Testis (tissue), 2 donors: ENCODE measurements at regions not wholly inside any gene's neighbourhood (a gene's known extent, or its start where the extent isn't known, plus 50 kb on each side); places are given as distances from the start of the nearest gene placed in this dataset.

ENCODE experiments used
- CTCF ChIP-seq, 3 experiments: fragments of 450-650 bp in 2 of 3; fragments of 200-600 bp in 1 of 3; sonication (generic) in 1 of 3; IDR thresholded peaks; one replicate each; pipeline ENCODE4 v1.5.1; 2016 to 2019; ENCODE audit warnings: antibody characterized with exemption in 3 of 3, mild to moderate bottlenecking in 2 of 3, moderate library complexity in 1 of 3
- POLR2A ChIP-seq: fragments of 450-650 bp; IDR thresholded peaks from one replicate; pipeline ENCODE4 v1.6.1; 2017; ENCODE audit warnings: antibody characterized with exemption, mild to moderate bottlenecking, moderate library complexity

- TF ChIP-seq CTCF (IDR thresholded peaks at IDR 0.05) (no peak), POLR2A (no peak)
Measured at GRCh38 chr5:1748271-1748670, 51.4 kb downstream of the MRPL36 start.
